Vagina (tissue), 2 donors: ENCODE measurements at regions not wholly inside any gene's neighbourhood (a gene's known extent, or its start where the extent isn't known, plus 50 kb on each side); places are given as distances from the start of the nearest gene placed in this dataset.

Source experiments
- POLR2A ChIP-seq, 2 donors: fragments of 450-650 bp; IDR thresholded peaks; one replicate each; pipeline ENCODE4 v1.6.1; 2017; ENCODE audit warnings: antibody characterized with exemption in 2 of 2, mild to moderate bottlenecking in 2 of 2, moderate library complexity in 2 of 2
- POLR2AphosphoS5 ChIP-seq, 2 donors: sonication (generic); formaldehyde crosslinking; IDR thresholded peaks; one replicate each; pipeline ENCODE4 v1.9.0; 2017; ENCODE audit warnings: antibody characterized with exemption in 2 of 2, mild to moderate bottlenecking in 2 of 2, low read depth in 1 of 2; ENCODE audit not compliant: insufficient read depth in 1 of 2
- TF ChIP-seq, protein P1 (sequence below), 3 experiments: fragments of 450-650 bp in 2 of 3; fragments of 200-600 bp in 1 of 3; sonication (generic) in 1 of 3; IDR thresholded peaks; one replicate each; pipeline ENCODE4 v1.5.1; 2017 to 2019; ENCODE audit warnings: antibody characterized with exemption in 3 of 3, mild to moderate bottlenecking in 2 of 3, moderate library complexity in 2 of 3

DNA sequence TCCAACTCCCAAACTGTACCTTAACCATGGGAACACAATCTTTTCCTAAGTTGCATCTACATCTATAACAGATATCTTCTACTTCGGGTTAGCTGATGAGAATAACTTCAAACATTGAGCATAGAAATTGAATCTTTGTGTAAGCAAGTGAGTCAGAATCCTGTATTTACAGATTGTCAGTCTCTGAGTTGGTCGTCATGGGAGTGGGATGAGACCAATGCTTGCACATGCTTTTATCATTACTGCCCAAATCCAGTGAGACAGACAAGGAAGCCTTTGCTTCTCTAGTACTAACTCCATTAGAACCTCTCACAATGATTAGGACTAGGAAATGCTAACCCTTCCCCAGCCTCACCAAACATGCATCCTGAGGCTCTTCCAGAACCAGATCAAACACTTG lies 587.1 kb upstream of the ZNF717 start:
- TF ChIP-seq POLR2A (IDR thresholded peaks at IDR 0.05) (no peak), POLR2AphosphoS5 (IDR thresholded peaks at IDR 0.05; ENCODE audit: insufficient read depth in 1 of 2, low read depth in 1 of 2) (no peak)
- TF ChIP-seq, protein P1, sequence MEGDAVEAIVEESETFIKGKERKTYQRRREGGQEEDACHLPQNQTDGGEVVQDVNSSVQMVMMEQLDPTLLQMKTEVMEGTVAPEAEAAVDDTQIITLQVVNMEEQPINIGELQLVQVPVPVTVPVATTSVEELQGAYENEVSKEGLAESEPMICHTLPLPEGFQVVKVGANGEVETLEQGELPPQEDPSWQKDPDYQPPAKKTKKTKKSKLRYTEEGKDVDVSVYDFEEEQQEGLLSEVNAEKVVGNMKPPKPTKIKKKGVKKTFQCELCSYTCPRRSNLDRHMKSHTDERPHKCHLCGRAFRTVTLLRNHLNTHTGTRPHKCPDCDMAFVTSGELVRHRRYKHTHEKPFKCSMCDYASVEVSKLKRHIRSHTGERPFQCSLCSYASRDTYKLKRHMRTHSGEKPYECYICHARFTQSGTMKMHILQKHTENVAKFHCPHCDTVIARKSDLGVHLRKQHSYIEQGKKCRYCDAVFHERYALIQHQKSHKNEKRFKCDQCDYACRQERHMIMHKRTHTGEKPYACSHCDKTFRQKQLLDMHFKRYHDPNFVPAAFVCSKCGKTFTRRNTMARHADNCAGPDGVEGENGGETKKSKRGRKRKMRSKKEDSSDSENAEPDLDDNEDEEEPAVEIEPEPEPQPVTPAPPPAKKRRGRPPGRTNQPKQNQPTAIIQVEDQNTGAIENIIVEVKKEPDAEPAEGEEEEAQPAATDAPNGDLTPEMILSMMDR (IDR thresholded peaks at IDR 0.05): no peak
